Duodenal mucosa (tissue), 2 donors: ENCODE measurements at regions not wholly inside any gene's neighbourhood (a gene's known extent, or its start where the extent isn't known, plus 50 kb on each side); places are given as distances from the start of the nearest gene placed in this dataset.

Experiments
- H3K27ac ChIP-seq: one replicate; pipeline ENCODE4 v1.7.0; 2013; ENCODE audit warnings: low read depth, low read length
- H3K27me3 ChIP-seq, 2 donors: one replicate each; pipeline ENCODE4 v1.7.0; 2013; ENCODE audit warnings: low read length in 2 of 2, control low read depth in 1 of 2; ENCODE audit not compliant: insufficient read depth in 2 of 2, control insufficient read depth in 1 of 2
- H3K36me3 ChIP-seq, 2 donors: one replicate each; pipeline ENCODE4 v1.7.0; 2013; ENCODE audit warnings: low read length in 2 of 2, control low read depth in 1 of 2; ENCODE audit not compliant: insufficient read depth in 2 of 2, control insufficient read depth in 1 of 2
- H3K4me1 ChIP-seq, 2 donors: one replicate each; pipeline ENCODE4 v1.7.0; 2013; ENCODE audit warnings: low read length in 2 of 2, control low read depth in 1 of 2; ENCODE audit not compliant: insufficient read depth in 2 of 2, control insufficient read depth in 1 of 2
- H3K4me3 ChIP-seq, 2 donors: one replicate each; pipeline ENCODE4 v1.7.0; 2013; ENCODE audit warnings: low read length in 2 of 2, low read depth in 1 of 2
- H3K9ac ChIP-seq, 2 donors: one replicate each; pipeline ENCODE4 v1.7.0; 2013; ENCODE audit warnings: low read length in 2 of 2, low read depth in 1 of 2
- H3K9me3 ChIP-seq, 2 donors: one replicate each; pipeline ENCODE4 v1.7.0; 2013; ENCODE audit warnings: low read length in 2 of 2, control low read depth in 1 of 2; ENCODE audit not compliant: control insufficient read depth in 1 of 2

DNA sequence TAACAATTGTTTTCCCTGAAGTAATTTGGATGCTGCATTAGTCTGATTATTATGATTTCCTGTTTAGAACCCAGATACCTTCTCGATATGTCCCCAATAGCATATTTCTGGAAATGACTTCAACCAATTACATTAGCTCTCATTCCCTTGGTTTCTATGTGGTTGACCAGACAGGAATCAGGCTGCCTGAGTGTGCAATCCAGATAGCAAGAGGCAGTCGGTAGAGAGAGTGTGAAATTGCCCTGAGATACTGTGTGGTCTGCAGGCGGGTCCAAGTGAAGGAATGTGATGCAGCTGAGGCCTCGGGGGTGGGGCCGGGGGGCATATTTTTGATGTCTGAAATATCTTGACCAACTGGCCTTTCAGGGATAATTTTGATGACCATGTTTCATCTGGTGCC is 143.9 kb upstream of the ITGA6 start:
- Histone ChIP-seq H3K36me3 (no peaks in the 10 kb centered on the region), H3K27me3 (no peaks in the 10 kb centered on the region), H3K27ac (no peak overlapping the region), H3K4me3 (no peak overlapping the region), H3K9ac (no peak overlapping the region), H3K4me1 (peaks cover under 1 to 7% of the 10 kb centered on the region in 2 donors), H3K9me3 (no peaks in the 10 kb centered on the region)

DNA sequence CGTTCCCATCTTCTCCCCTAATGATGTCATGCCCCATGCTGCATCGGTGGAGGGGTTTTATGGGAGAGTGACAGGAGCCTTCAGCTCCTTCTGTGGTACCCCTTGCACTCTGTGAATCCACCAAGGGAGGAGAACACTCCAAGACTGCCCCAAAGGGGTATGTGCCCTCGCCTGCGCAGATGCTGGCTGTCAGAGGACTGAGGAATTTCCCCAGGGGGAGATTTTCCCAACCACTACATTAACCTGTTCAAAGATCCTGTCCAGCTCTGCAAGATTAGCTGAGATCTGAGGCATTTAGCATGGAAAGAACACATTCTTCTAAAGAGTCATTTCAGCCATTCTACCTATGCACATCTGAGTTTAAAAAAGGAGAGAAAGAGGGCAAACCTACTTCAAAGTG is 143.2 kb upstream of the ITGA6 start:
- no peaks in the 10 kb centered on the region for H3K9me3 ChIP-seq
- no peaks in the 10 kb centered on the region for H3K27me3 ChIP-seq
- no peak overlapping the region for H3K9ac ChIP-seq
- H3K4me3 ChIP-seq, result no peak overlapping the region
- H3K27ac ChIP-seq, result no peak overlapping the region
- H3K4me1 ChIP-seq, result peaks cover 4 to 10% of the 10 kb centered on the region in 2 donors
- no peaks in the 10 kb centered on the region for H3K36me3 ChIP-seq

DNA sequence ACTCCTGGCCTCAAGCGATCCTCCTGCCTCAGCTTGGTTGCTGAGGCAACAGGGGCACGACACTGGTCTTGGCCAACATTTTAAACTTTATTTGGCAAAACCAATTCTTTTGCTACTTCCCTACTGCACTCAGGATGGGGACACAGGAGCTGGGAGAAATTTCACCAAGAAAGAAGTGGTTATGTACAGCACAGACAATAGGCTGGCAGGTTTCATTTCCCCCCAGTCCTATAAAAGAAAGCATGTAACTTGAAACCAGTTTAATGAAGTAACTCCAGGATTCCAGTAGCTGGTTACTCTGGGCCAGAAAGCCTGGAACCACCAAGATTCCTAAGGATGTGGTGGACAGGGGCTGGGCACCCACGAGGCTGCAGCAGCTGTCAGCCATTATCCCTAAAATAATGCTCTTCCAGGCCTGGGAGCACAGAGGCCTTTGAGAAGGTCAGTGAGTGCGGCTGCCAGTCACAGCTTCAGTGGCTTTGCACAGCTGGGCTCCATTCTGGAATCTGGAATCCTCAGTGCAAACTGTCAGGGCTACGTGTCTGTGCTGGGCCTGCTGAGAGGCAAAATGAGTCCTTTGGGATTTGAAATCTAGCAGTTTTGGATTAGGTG is 142.3 kb upstream of the ITGA6 start:
- Histone ChIP-seq H3K27ac (no peak overlapping the region), H3K4me1 (peaks cover 4 to 10% of the 10 kb centered on the region in 2 donors), H3K9me3 (no peaks in the 10 kb centered on the region), H3K36me3 (no peaks in the 10 kb centered on the region), H3K4me3 (no peak overlapping the region), H3K27me3 (no peaks in the 10 kb centered on the region), H3K9ac (no peak overlapping the region)

DNA sequence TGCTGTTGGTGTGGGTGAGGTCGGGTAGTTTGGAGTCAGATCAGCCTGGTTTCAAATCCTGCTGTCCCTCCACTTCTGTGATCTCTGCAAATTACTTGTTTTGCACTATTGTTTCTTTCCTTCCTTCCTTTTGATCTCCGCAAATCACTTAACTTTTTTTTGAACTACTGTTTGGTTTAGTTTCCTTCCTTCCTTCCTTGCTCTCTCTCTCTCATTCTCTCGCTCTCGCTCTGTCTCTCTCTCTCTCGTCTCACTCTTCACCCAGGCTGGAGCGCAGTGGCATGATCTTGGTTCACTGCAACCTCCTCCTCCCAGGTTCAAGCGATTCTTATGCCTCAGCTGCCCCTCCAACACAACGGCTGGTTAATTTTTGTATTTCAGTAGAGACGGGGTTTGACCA is 141.6 kb upstream of the ITGA6 start:
- peaks cover 4 to 10% of the 10 kb centered on the region in 2 donors for H3K4me1 ChIP-seq
- no peaks in the 10 kb centered on the region for H3K9me3 ChIP-seq
- no peak overlapping the region for H3K4me3 ChIP-seq
- H3K27me3 ChIP-seq, result no peaks in the 10 kb centered on the region
- H3K27ac ChIP-seq, result no peak overlapping the region
- no peaks in the 10 kb centered on the region for H3K36me3 ChIP-seq
- H3K9ac ChIP-seq, result no peak overlapping the region

DNA sequence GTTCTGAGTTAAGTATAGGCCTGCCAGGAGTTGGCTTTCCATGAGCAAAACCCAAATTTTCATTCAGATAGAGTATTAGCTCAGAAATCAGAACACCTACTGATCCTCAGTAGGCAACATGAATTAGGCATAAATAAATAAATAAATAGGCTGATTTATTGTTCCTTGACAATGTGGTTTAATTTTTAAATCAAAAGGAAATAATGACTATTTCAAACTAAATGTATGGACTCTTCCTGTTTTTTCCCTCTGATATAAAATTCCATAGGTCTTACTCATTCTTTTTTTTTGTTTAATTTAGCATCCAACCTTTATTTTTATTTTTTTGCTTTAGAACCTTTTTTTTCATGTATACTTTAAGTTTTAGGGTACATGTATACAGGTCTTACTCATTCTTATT is 140.2 kb upstream of the ITGA6 start:
- H3K9ac ChIP-seq, result no peak overlapping the region
- H3K27me3 ChIP-seq, result no peaks in the 10 kb centered on the region
- H3K36me3 ChIP-seq, result no peaks in the 10 kb centered on the region
- no peak overlapping the region for H3K27ac ChIP-seq
- H3K4me1 ChIP-seq, result peaks cover 4 to 10% of the 10 kb centered on the region in 2 donors
- H3K4me3 ChIP-seq, result no peak overlapping the region
- no peaks in the 10 kb centered on the region for H3K9me3 ChIP-seq

DNA sequence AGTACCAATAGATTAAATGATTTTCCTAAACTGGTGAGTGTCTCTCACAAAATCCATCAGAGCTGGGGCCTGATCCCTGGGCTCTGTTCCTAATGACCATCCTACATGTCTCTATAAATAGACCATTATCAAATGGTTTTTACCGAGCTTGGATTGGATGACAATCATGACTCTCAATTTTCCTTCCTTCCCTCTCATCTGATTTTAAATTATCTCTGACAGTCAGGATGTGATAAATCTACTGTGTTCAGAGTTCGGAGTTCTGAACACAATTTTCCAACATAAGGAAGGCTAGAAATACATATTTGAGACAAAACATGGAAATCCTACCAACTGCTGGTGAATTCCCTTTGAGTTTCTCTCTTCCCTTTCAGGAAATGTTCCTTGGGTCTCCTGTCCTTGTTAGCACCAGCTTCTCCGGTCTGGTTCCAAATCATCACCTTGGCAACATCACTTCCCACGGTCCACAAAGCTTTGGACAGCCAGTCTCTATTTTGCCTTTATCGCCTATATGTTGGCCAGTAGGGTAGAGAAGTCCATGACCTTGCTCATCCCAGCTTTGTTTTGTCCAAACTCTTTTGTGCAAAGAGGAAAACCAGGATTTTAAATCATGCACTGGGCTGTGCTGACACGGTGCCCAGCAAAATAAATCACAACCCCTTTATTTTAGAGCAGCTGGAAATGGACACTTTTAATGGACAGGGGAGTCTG is 139.6 kb upstream of the ITGA6 start:
- Histone ChIP-seq H3K27ac (no peak overlapping the region), H3K36me3 (no peaks in the 10 kb centered on the region), H3K4me3 (no peak overlapping the region), H3K27me3 (no peaks in the 10 kb centered on the region), H3K4me1 (peaks cover 4 to 10% of the 10 kb centered on the region in 2 donors), H3K9ac (no peak overlapping the region), H3K9me3 (no peaks in the 10 kb centered on the region)

DNA sequence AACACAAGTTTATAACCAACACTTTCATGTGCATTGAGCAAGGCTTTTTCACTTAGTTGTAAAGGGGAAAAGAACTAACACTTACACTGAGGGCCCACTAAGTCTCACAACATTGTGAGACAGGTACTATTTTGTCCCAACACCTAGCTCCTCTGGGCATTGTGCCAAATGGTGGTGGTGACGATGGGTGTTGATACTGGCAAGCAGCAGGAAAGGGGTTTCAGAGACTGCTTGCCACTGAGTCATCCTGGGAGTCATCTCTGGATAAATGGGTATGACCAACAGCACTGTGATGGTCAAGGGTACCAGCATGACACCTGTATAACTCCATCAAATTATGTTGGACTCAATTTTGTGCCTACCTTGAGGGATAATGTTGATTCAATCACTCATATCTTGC is 138.8 kb upstream of the ITGA6 start:
- no peak overlapping the region for H3K27ac ChIP-seq
- H3K4me1 ChIP-seq, result peaks cover 5 to 10% of the 10 kb centered on the region in 2 donors

DNA sequence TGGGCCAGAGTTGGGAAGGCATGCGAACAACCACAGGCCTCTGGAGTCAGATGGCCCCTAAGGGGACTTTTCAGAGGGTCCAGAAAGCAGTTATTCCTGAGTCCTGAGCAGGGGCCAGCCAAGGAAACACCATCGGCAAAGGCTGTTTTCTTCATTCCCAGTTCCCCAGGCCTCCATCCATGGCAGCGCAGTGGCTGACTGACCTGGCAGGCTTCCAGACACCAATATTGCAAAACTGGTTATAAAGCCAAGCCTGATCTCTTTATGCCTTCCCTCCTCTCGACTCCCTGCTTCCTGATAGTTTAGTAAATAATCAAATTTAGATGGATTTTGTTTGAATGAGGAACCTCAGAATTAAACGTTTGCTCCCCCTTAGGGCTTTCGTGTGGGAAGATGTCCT is 133.4 kb upstream of the ITGA6 start:
- Histone ChIP-seq H3K27ac (no peak overlapping the region), H3K4me1 (peaks cover 10% of the 10 kb centered on the region in 2 donors), H3K36me3 (no peaks in the 10 kb centered on the region), H3K9me3 (no peaks in the 10 kb centered on the region), H3K9ac (no peak overlapping the region), H3K27me3 (peaks cover 0 to 2% of the 10 kb centered on the region in 2 donors), H3K4me3 (no peak overlapping the region)

More for the DNA sequence above, 138.8 kb upstream of the ITGA6 start:
- Histone ChIP-seq H3K4me3 (no peak overlapping the region), H3K9ac (no peak overlapping the region), H3K27me3 (no peaks in the 10 kb centered on the region), H3K9me3 (no peaks in the 10 kb centered on the region), H3K36me3 (no peaks in the 10 kb centered on the region)

DNA sequence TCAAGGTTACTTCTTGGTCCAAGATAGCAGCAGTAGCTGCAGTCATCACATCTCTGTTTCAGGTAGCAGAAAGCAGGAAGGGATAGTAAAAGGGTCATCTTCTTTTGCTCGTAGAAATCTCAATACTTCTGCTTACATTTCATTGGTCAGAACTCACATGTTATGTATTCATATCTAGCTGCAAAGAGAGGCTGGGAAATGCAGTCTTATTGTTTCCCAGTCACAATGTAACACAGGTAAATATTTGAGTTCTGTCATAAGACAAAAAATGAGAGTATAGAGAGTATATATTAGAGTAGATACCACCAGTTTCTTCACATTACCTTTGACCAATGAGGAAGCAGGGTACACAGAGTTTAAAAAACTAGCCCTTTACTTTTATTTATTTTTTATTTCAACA is 132.4 kb upstream of the ITGA6 start:
- Histone ChIP-seq H3K27ac (no peak overlapping the region), H3K4me1 (peaks cover 10 to 13% of the 10 kb centered on the region in 2 donors), H3K9ac (no peak overlapping the region), H3K27me3 (peaks cover 0 to 2% of the 10 kb centered on the region in 2 donors), H3K9me3 (no peaks in the 10 kb centered on the region), H3K36me3 (no peaks in the 10 kb centered on the region), H3K4me3 (no peak overlapping the region)

DNA sequence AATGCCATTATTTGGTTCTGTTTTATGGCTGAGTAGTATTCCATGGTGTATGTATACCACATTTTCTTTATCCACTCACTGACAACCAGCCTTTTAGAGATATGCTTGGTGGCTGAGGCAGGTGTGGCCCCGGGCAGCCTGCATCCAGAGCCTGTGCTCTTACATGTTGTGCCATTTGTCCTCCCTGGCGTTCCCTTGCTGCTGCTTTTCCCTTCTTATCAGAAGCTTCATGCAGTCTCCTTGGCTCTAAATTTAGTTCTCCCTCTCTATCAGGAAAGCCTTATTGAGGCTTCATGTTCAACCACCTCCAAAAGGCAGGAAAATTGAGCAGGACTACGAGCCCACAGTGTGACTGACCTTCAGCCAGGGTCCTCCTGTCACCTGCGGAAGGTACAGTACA is 131.7 kb upstream of the ITGA6 start:
- Histone ChIP-seq H3K27me3 (peaks cover 0 to 2% of the 10 kb centered on the region in 2 donors), H3K36me3 (no peaks in the 10 kb centered on the region)

More for the DNA sequence above, 131.7 kb upstream of the ITGA6 start:
- Histone ChIP-seq H3K9ac (no peak overlapping the region), H3K9me3 (no peaks in the 10 kb centered on the region), H3K4me3 (no peak overlapping the region), H3K27ac (no peak overlapping the region), H3K4me1 (peaks cover 10 to 15% of the 10 kb centered on the region in 2 donors)
